Adrenal gland (tissue), 5 donors: ENCODE measurements at regions not wholly inside any gene's neighbourhood (a gene's known extent, or its start where the extent isn't known, plus 50 kb on each side); places are given as distances from the start of the nearest gene placed in this dataset.

Experiments used
- CTCF ChIP-seq, 6 experiments: fragments of 450-650 bp in 4 of 6; fragments of 200-600 bp in 2 of 6; sonication (generic) in 1 of 6; IDR thresholded peaks; 1 replicate in 5 of 6; 2 replicates in 1 of 6; pipeline versions ENCODE4 v1.5.1 to v1.8.0; 2016 to 2021; ENCODE audit warnings: antibody characterized with exemption in 6 of 6, mild to moderate bottlenecking in 2 of 6, moderate library complexity in 1 of 6
- POLR2A ChIP-seq, 2 donors: fragments of 450-650 bp; IDR thresholded peaks; one replicate each; pipeline ENCODE4 v1.6.1; 2017; ENCODE audit warnings: antibody characterized with exemption in 2 of 2, mild to moderate bottlenecking in 2 of 2, moderate library complexity in 1 of 2
- donor health status: DM: no; HTN: no; CAD: no.

GRCh38 chrX:122269243-122269781 lies 914.8 kb upstream of the GRIA3 start:
- TF ChIP-seq CTCF (IDR thresholded peaks at IDR 0.05) = no peak
- TF ChIP-seq POLR2A (IDR thresholded peaks at IDR 0.05) = no peak
